Uterus (tissue), 2 donors: ENCODE measurements at regions not wholly inside any gene's neighbourhood (a gene's known extent, or its start where the extent isn't known, plus 50 kb on each side); places are given as distances from the start of the nearest gene placed in this dataset.

Experiments used
- CTCF ChIP-seq, 4 experiments: fragments of 200-600 bp in 2 of 4; fragments of 450-650 bp in 2 of 4; sonication (generic) in 2 of 4; IDR thresholded peaks; one replicate each; pipeline ENCODE4 v1.5.1; 2016 to 2019; ENCODE audit warnings: antibody characterized with exemption in 4 of 4, mild to moderate bottlenecking in 2 of 4, moderate library complexity in 1 of 4
- POLR2A ChIP-seq, 2 donors: fragments of 450-650 bp; IDR thresholded peaks; one replicate each; pipeline ENCODE4 v1.6.1; 2016; ENCODE audit warnings: antibody characterized with exemption in 2 of 2, mild to moderate bottlenecking in 1 of 2, moderate library complexity in 1 of 2

- TF ChIP-seq CTCF (IDR thresholded peaks at IDR 0.05) = no peak
- no peak for TF ChIP-seq POLR2A (IDR thresholded peaks at IDR 0.05)
These were observed 617.8 kb downstream of the TRIB2 start for GRCh38 chr2:13334545-13334944.
